ENCODE measurements at regions not wholly inside any gene's neighbourhood (a gene's known extent, or its start where the extent isn't known, plus 50 kb on each side); places are given as distances from the start of the nearest gene placed in this dataset.
"Not testable (repeated sequence)": the region's sequence is repeated elsewhere in the genome, so short reads cannot be mapped to it uniquely, and the experiment has no call there.

GRCh38 chr6:1475174-1475573 lies 85.8 kb downstream of the FOXF2 start:
- POLR2A ChIA-PET, result interaction anchor here (0.8 kb wide), 1 partner anchor 15 kb away, joined by 3 read pairs; no protein-coding TSS in a partner anchor
- no peaks in the 10 kb centered on the region for H3K9me3 ChIP-seq (ENCODE audit: low read length)
- intact Hi-C loops (cut with micrococcal nuclease; ENCODE audit: unreplicated experiment), result no loop called here
- no peaks in the 10 kb centered on the region for H4K20me1 ChIP-seq (ENCODE audit: insufficient read depth, low read length)
- H3K4me1 ChIP-seq (ENCODE audit: insufficient read depth, low read length, poor library complexity, severe bottlenecking), result no peaks in the 10 kb centered on the region
- H3K27ac ChIP-seq (ENCODE audit: low read depth, low read length, poor library complexity, severe bottlenecking), result no peak overlapping the region
- no TSS peak for BruUV-seq (replicated peaks)
- no peak for DNase-seq (ENCODE audit: low spot score)
- TF ChIP-seq CTCF (conservative IDR thresholded peaks at IDR 0.05; ENCODE audit: low read length) (no peak), EZH2phosphoT487 (IDR thresholded peaks at IDR 0.05; ENCODE audit: borderline replicate concordance, low read depth, low read length) (no peak)
- H3K4me3 ChIP-seq (ENCODE audit: low read depth, low read length, poor library complexity, severe bottlenecking), result no peak overlapping the region
- H3K9me2 ChIP-seq (ENCODE audit: insufficient read depth, low read length), result no peaks in the 10 kb centered on the region
- no peak overlapping the region for H2AFZ ChIP-seq (ENCODE audit: low read length)
- no peaks in the 10 kb centered on the region for H3K79me2 ChIP-seq (ENCODE audit: insufficient read depth, low read depth, low read length)
- CTCF ChIA-PET (ENCODE audit: unreplicated experiment), result no interaction called here
- H3K36me3 ChIP-seq (ENCODE audit: insufficient read depth, low read length), result no peaks in the 10 kb centered on the region
- no peak overlapping the region for H3K4me2 ChIP-seq (ENCODE audit: low read length)

DNA sequence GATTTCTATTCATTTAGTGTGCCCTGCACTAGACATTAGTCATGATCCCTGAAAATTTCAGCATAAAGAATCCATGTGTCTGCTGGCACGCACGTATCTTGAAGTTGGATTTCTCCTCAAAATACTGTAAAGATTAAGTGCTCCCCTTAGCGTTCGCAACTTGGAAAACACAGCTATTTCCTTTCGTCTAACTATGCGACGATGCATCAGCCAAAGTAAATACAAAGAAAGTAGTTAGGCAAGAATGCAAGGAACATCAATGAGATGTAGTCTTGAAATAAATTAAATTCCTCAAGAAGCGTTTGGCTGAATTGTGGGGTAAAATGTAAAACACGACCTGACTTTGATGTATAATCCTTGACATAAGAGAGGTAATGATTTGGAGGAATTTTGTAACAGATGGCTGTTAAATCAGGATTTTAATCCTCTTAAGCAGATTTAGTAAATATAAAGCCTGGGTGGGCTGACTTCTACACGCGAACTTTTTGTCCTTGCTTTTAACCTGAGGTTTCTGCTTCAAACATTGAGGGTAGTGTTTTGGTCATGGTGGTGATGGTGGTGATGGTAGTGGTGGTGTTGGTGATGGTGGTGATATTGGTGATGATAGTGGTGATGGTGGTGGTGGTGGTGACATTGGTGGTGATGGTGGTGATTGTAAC lies 88.2 kb downstream of the FOXF2 start:
- intact Hi-C loops (cut with micrococcal nuclease; ENCODE audit: unreplicated experiment), result no loop called here
- CTCF ChIA-PET (ENCODE audit: unreplicated experiment), result no interaction called here
- no peak overlapping the region for H2AFZ ChIP-seq (ENCODE audit: low read length)
- H3K36me3 ChIP-seq (ENCODE audit: insufficient read depth, low read length), result no peaks in the 10 kb centered on the region
- TF ChIP-seq EZH2phosphoT487 (IDR thresholded peaks at IDR 0.05; ENCODE audit: borderline replicate concordance, low read depth, low read length), result no peak
- no peak for TF ChIP-seq CTCF (conservative IDR thresholded peaks at IDR 0.05; ENCODE audit: low read length)
- no peak for DNase-seq (ENCODE audit: low spot score)
- no peaks in the 10 kb centered on the region for H3K79me2 ChIP-seq (ENCODE audit: insufficient read depth, low read depth, low read length)
- H3K4me3 ChIP-seq (ENCODE audit: low read depth, low read length, poor library complexity, severe bottlenecking), result no peak overlapping the region
- POLR2A ChIA-PET, result interaction anchor here (0.7 kb wide), 1 partner anchor 479 kb away, joined by 3 read pairs; no protein-coding TSS in a partner anchor
- no peaks in the 10 kb centered on the region for H3K9me2 ChIP-seq (ENCODE audit: insufficient read depth, low read length)
- H4K20me1 ChIP-seq (ENCODE audit: insufficient read depth, low read length), result no peaks in the 10 kb centered on the region
- no peak overlapping the region for H3K4me2 ChIP-seq (ENCODE audit: low read length)
- BruUV-seq (replicated peaks), result no TSS peak
- H3K27ac ChIP-seq (ENCODE audit: low read depth, low read length, poor library complexity, severe bottlenecking), result no peak overlapping the region
- peaks cover 13% of the 10 kb centered on the region for H3K4me1 ChIP-seq (ENCODE audit: insufficient read depth, low read length, poor library complexity, severe bottlenecking)
- H3K9me3 ChIP-seq (ENCODE audit: low read length), result no peaks in the 10 kb centered on the region

DNA sequence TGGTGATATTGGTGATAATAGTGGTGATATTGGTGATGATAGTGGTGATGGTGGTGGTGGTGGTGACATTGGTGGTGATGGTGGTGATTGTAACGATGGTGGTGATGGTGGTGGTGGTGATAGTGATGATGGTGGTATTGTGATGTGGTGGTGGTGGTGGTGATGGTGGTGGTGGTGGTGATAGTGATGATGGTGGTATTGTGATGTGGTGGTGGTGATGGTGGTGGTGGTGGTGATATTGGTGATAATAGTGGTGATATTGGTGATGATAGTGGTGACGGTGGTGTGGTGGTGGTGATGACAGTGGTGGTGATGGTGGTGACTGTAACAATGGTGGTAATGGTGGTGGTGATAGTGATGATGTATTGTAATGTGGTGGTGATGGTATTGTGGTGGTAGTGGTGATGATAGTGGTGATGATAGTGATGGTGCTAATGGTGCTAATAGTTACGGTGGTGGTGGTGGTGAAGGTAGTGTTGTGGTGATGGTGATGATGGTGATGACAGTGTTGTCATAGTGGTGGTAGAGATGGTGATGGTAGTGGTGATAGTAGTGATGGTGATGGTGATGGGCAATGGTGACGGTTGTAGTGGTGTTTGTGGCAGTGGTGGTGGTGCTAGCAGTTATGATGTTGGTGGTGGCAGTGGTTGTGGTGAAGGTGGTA lies 88.9 kb downstream of the FOXF2 start:
- BruUV-seq (replicated peaks); CTCF ChIA-PET (ENCODE audit: unreplicated experiment); POLR2A ChIA-PET; H3K4me2 ChIP-seq (ENCODE audit: low read length); H3K27ac ChIP-seq (ENCODE audit: low read depth, low read length, poor library complexity, severe bottlenecking); H3K36me3 ChIP-seq (ENCODE audit: insufficient read depth, low read length); H3K4me3 ChIP-seq (ENCODE audit: low read depth, low read length, poor library complexity, severe bottlenecking); H3K9me3 ChIP-seq (ENCODE audit: low read length); H4K20me1 ChIP-seq (ENCODE audit: insufficient read depth, low read length); H3K79me2 ChIP-seq (ENCODE audit: insufficient read depth, low read depth, low read length); H3K9me2 ChIP-seq (ENCODE audit: insufficient read depth, low read length); DNase-seq (ENCODE audit: low spot score); intact Hi-C loops (cut with micrococcal nuclease; ENCODE audit: unreplicated experiment); H2AFZ ChIP-seq (ENCODE audit: low read length): not testable (repeated sequence)
- peaks cover 18% of the 10 kb centered on the region for H3K4me1 ChIP-seq (ENCODE audit: insufficient read depth, low read length, poor library complexity, severe bottlenecking)
